ENCODE measurements at regions not wholly inside any gene's neighbourhood (a gene's known extent, or its start where the extent isn't known, plus 50 kb on each side); places are given as distances from the start of the nearest gene placed in this dataset.

- H3K36me3 ChIP-seq: no peaks in the 10 kb centered on the region
- DNase-seq: no peak
- no peak for TF ChIP-seq CTCF (IDR thresholded peaks at IDR 0.05; ENCODE audit: borderline replicate concordance)
- peaks cover 83% of the 10 kb centered on the region for H3K27me3 ChIP-seq (ENCODE audit: low read depth)
- no peaks in the 10 kb centered on the region for H3K9me3 ChIP-seq (replicated peaks)
- H3K4me1 ChIP-seq: no peaks in the 10 kb centered on the region
- H3K27ac ChIP-seq (replicated peaks): no peak overlapping the region
- no peak overlapping the region for H3K4me3 ChIP-seq
- intact Hi-C loops (cut with micrococcal nuclease): no loop called here
Measured at GRCh38 chr14:101128478-101129321, 225.2 kb upstream of the RTL1 start.

- intact Hi-C loops (cut with micrococcal nuclease): no loop called here
- H3K4me3 ChIP-seq: no peak overlapping the region
- H3K4me1 ChIP-seq: no peaks in the 10 kb centered on the region
- TF ChIP-seq CTCF (IDR thresholded peaks at IDR 0.05; ENCODE audit: borderline replicate concordance): no peak
- peaks cover 92% of the 10 kb centered on the region for H3K27me3 ChIP-seq (ENCODE audit: low read depth)
- H3K36me3 ChIP-seq: no peaks in the 10 kb centered on the region
- H3K27ac ChIP-seq (replicated peaks): no peak overlapping the region
- H3K9me3 ChIP-seq (replicated peaks): no peaks in the 10 kb centered on the region
- no peak for DNase-seq
Measured at GRCh38 chr14:101129521-101130167, 226.1 kb upstream of the RTL1 start.

- H3K27me3 ChIP-seq (ENCODE audit: low read depth): peaks cover 93% of the 10 kb centered on the region
- TF ChIP-seq CTCF (IDR thresholded peaks at IDR 0.05; ENCODE audit: borderline replicate concordance): no peak
- intact Hi-C loops (cut with micrococcal nuclease): no loop called here
Measured at GRCh38 chr14:101130861-101131260, 227.3 kb upstream of the RTL1 start.

GRCh38 chr14:101131451-101131916, 228.0 kb upstream of the RTL1 start:
- no peaks in the 10 kb centered on the region for H3K36me3 ChIP-seq
- no peak overlapping the region for H3K27ac ChIP-seq (replicated peaks)
- H3K4me3 ChIP-seq: no peak overlapping the region
- no peaks in the 10 kb centered on the region for H3K9me3 ChIP-seq (replicated peaks)
- DNase-seq: no peak
- no peaks in the 10 kb centered on the region for H3K4me1 ChIP-seq
- intact Hi-C loops (cut with micrococcal nuclease): no loop called here
- TF ChIP-seq CTCF (IDR thresholded peaks at IDR 0.05; ENCODE audit: borderline replicate concordance): no peak
- peaks cover 86% of the 10 kb centered on the region for H3K27me3 ChIP-seq (ENCODE audit: low read depth)

More at GRCh38 chr14:101130861-101131260, 227.3 kb upstream of the RTL1 start:
- H3K27ac ChIP-seq (replicated peaks): no peak overlapping the region
- H3K4me3 ChIP-seq: no peak overlapping the region
- no peaks in the 10 kb centered on the region for H3K9me3 ChIP-seq (replicated peaks)
- no peaks in the 10 kb centered on the region for H3K36me3 ChIP-seq
- DNase-seq: no peak
- H3K4me1 ChIP-seq: no peaks in the 10 kb centered on the region

GRCh38 chr14:101132051-101132571, 228.6 kb upstream of the RTL1 start:
- no peaks in the 10 kb centered on the region for H3K36me3 ChIP-seq
- DNase-seq: no peak
- no peak overlapping the region for H3K27ac ChIP-seq (replicated peaks)
- intact Hi-C loops (cut with micrococcal nuclease): no loop called here
- TF ChIP-seq CTCF (IDR thresholded peaks at IDR 0.05; ENCODE audit: borderline replicate concordance): no peak
- no peak overlapping the region for H3K4me3 ChIP-seq
- H3K4me1 ChIP-seq: no peaks in the 10 kb centered on the region
- peaks cover 80% of the 10 kb centered on the region for H3K27me3 ChIP-seq (ENCODE audit: low read depth)
- H3K9me3 ChIP-seq (replicated peaks): no peaks in the 10 kb centered on the region
